CD4-positive, alpha-beta T cell treated with Interleukin-4 for 1 hour (primary cell): ENCODE measurements at regions not wholly inside any gene's neighbourhood (a gene's known extent, or its start where the extent isn't known, plus 50 kb on each side); places are given as distances from the start of the nearest gene placed in this dataset.

Source experiments
- DNase-seq, 2 donors: peaks; one replicate each; pipeline ENCODE4 v3.0.0-alpha.2; 2020 to 2022

DNA sequence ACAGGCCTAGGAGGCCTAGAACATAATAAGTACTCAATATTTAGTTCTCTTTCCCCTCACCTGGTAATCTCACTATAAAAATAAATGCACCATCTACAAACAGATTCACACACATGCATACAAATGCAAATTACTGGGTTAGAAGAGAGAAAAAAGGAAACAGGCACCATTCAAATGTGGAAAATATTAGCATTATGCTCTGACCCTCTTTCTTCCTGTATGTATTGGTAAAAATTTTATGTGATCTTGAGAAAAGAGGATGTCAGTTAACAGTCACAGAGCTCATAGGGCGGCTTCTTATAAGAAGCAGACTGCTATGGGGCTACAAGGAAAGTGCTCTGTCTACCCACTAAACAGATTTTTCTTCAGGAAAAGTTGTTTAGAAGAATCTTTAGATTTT, 565.4 kb downstream of the LMO4 start:
- no peak for DNase-seq

DNA sequence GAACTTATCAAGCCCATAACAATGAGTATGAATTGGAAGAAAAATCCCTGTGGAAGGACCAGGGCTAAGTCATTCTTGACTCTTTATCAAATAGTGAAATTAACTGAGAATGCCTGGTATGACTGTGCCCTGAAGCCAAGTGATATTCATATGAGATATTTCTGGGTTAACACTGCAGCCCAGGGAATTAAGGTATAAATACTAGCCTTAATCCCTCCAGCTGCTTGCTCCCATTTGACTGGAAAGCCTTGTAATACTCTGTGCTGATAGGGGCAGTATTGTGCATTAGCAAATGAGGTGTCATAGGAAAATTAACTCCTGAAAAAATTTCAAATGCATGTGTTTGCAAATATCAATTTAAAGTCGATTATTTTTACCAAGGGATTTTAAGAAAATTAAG, 568.8 kb downstream of the LMO4 start:
- no peak for DNase-seq

- no peak for DNase-seq
These were observed 569.8 kb downstream of the LMO4 start for GRCh38 chr1:87898431-87898830.

- no peak for DNase-seq
These were observed 570.3 kb downstream of the LMO4 start for GRCh38 chr1:87899017-87899416.

DNA sequence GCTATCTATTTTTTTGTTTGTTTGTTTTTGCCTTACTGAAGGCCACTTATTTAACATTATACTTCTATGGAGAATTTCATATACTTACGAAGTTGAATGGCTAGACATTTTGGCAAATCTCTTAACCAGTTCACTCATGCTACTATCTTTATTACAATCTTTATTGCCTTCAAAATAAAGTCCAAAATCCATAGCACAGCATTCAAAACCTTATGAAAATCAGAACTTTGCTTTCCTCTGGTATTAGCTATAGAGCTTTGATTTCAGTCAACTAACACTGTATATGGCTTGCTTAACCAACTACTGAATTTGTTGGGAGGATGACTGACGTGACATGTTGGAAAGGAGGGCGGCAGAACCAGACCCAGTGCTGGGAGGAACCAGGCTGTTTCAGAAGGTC, 571.1 kb downstream of the LMO4 start:
- no peak for DNase-seq

GRCh38 chr1:87902830-87903229, 574.1 kb downstream of the LMO4 start:
- DNase-seq, result peak; percentile 4 to 27

DNA sequence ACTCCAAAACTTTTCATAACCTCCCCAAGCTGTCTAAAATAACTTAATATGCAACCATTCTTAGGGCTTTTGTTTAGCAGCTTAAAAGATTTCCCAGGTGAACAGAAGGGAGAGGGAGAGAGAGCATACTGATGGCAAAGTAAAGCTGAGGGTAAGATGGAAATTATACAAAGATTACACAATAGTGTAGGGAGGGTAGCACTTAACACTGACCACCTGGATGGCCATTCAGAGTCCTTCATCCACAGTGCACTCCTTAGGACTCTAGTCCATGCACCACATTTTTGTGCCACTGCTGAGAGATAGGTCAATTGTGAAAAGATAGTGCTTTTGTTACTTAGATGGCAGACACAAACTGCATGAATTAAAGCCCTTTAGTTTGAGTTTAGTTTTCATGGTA, 574.6 kb downstream of the LMO4 start:
- no peak for DNase-seq

- DNase-seq, result no peak
These were observed 576.0 kb downstream of the LMO4 start for GRCh38 chr1:87904651-87905050.

- DNase-seq, result no peak
These were observed 577.0 kb downstream of the LMO4 start for GRCh38 chr1:87905651-87906050.

GRCh38 chr1:87906078-87906477, 577.4 kb downstream of the LMO4 start:
- DNase-seq, result no peak

DNA sequence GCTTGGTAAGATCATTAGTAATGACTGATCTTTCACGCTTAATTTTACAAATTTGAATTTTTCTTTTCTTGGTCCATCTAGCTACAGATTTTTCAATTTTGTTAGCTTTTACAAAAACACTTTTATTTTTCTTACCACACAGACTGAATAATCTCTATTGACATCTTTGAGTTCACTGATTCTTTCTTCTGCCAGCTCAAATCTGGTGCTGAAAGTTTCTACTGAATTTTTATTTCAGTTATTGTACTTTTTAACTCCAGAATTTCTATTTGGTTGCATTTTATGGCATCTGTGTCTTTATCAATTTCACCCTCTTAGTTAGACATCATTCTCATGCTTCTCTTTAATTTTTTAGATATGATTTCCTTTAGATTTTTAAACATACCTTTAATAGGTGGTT, 584.7 kb downstream of the LMO4 start:
- no peak for DNase-seq

GRCh38 chr1:87914396-87914795, 585.7 kb downstream of the LMO4 start:
- no peak for DNase-seq

GRCh38 chr1:87915771-87916170, 587.1 kb downstream of the LMO4 start:
- no peak for DNase-seq

- DNase-seq, result no peak
These were observed 588.3 kb downstream of the LMO4 start for GRCh38 chr1:87916965-87917364.

- DNase-seq, result no peak
These were observed 589.7 kb downstream of the LMO4 start for GRCh38 chr1:87918398-87918797.

- DNase-seq, result no peak
These were observed 594.2 kb downstream of the LMO4 start for GRCh38 chr1:87922885-87923284.

GRCh38 chr1:87926131-87926830, 597.6 kb downstream of the LMO4 start:
- DNase-seq, result no peak

GRCh38 chr1:87926921-87927320, 598.2 kb downstream of the LMO4 start:
- DNase-seq, result no peak

DNA sequence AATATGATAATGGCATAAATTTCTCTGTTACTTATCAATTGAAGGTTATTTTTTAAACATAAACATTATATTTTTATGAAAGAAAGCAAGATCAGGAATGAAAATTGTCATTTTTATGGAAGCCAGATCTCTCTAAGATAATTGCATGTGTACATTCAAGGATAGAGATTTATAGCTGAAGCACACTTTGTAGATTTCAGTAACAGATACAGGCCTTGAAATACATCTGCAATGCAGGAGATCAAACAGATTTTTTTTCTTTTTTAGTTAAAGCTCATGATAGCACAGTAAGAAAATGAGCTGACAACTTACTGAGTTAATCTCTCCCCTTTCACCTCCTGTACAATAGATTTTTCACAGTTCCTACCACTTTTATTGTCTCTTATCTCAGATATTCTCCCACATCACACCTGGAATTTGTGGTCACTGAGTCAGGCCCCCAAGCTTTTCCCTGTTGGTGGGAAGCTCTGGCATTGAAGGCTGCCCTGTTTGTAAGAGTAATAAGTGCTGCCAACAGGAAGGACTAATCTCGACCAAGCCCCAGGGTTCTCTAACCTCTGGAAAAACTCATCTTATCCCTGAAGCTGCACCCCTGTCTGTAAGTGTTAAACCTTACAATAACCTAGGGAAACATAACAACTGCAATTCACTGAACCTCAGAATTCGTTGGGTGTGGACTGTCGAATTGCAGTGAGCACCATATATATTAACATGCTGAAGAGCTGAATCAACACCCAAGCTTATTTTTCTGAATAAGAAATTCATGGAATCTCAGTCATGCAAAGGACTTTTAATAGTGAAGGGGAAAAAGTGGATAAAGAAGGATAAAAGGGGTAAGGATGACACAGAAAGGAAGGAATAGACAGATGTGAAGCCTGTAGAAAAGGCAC, 599.0 kb downstream of the LMO4 start:
- DNase-seq, result no peak

DNA sequence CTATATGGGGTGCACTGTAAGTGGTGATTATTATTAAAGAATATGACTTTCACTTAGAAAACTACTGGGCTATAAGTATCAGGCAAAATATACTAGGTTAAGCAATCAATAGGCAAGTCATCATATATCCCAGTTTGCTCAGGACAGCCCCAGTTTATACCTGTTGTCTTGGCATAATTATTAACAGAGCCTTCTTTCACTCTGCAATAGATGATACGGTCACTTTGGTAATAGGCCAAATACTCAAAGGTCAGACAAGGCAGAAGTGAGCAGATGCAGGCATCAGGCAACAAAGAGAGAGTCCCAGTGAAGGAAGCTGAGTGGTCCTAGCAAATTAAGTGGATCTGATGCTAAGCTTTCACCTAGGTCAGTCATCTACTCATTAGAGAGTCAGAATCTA, 599.9 kb downstream of the LMO4 start:
- no peak for DNase-seq

DNA sequence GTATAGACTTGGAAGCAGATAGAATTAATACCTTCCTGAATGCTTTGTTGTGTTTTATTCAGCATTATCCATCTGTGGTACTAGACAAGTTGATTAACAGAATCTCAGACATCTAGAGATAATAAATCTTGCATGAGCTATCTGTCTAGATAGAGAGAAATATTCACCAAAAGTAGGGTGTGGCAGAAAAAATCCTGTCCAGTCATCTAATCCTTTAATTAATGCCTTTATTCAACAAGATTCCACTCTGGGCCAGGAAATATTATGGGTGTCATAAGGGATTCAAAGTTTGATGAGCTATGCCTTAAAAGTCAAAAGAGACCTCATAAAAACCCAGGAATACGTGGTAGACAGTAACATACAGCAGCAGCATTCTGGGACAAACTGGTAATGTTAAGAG, 601.2 kb downstream of the LMO4 start:
- no peak for DNase-seq

- no peak for DNase-seq
These were observed 602.1 kb downstream of the LMO4 start for GRCh38 chr1:87930796-87931195.

DNA sequence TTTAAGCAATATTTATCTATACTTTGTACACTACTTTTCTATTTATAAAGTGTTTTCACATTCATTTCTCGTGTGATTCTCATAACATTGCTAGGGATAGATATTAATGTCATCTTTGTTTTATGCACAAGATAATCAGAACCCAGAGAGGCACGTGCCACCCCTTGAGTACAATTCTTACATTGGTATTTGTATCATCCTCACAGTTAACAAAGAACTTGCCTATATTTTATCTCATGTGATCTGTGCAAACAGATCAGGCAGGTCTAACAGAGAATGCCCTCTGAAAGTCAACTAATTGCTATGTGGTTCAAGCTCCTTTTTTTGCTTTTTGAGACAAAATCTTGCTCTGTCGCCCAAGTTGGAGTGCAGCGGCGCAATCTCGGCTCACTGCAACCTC, 604.5 kb downstream of the LMO4 start:
- DNase-seq, result no peak

GRCh38 chr1:87935130-87935529, 606.5 kb downstream of the LMO4 start:
- DNase-seq, result no peak
